ENCODE measurements at regions not wholly inside any gene's neighbourhood (a gene's known extent, or its start where the extent isn't known, plus 50 kb on each side); places are given as distances from the start of the nearest gene placed in this dataset.

DNA sequence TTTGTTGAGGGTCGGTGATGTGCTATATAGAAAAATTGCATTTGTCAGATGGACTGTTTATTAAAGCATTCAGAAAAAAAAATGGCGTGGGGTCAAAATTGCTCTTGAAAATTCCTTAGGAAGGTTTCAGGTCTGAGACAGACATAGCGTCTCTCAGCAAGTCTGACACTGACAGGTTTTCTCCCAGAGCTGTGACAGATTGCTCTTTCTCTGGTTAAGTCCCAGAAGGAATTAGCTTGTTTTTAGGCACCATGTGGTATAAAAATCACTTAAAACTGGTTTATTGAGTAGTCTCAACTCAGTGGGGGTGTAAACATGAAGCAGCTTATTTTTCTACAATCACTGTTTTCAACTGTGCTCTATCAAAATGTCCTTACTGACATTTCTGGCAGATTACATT lies 1379.8 kb downstream of the MAT2B start:
- TF ChIP-seq ARNTL (CRISPR knock-in tag; IDR thresholded peaks at IDR 0.05; ENCODE audit: borderline replicate concordance, low read depth) (no peak), ISL1 (CRISPR knock-in tag; IDR thresholded peaks at IDR 0.05) (no peak), TCF4 (CRISPR knock-in tag; IDR thresholded peaks at IDR 0.05; ENCODE audit: borderline replicate concordance) (no peak), GLIS3 (CRISPR knock-in tag; IDR thresholded peaks at IDR 0.05) (no peak), TOX (CRISPR knock-in tag; IDR thresholded peaks at IDR 0.05; ENCODE audit: borderline replicate concordance) (no peak)
- TF ChIP-seq, protein P1, sequence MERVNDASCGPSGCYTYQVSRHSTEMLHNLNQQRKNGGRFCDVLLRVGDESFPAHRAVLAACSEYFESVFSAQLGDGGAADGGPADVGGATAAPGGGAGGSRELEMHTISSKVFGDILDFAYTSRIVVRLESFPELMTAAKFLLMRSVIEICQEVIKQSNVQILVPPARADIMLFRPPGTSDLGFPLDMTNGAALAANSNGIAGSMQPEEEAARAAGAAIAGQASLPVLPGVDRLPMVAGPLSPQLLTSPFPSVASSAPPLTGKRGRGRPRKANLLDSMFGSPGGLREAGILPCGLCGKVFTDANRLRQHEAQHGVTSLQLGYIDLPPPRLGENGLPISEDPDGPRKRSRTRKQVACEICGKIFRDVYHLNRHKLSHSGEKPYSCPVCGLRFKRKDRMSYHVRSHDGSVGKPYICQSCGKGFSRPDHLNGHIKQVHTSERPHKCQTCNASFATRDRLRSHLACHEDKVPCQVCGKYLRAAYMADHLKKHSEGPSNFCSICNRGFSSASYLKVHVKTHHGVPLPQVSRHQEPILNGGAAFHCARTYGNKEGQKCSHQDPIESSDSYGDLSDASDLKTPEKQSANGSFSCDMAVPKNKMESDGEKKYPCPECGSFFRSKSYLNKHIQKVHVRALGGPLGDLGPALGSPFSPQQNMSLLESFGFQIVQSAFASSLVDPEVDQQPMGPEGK (CRISPR knock-in tag; IDR thresholded peaks at IDR 0.05; ENCODE audit: borderline replicate concordance): no peak
- TF ChIP-seq, protein P2, sequence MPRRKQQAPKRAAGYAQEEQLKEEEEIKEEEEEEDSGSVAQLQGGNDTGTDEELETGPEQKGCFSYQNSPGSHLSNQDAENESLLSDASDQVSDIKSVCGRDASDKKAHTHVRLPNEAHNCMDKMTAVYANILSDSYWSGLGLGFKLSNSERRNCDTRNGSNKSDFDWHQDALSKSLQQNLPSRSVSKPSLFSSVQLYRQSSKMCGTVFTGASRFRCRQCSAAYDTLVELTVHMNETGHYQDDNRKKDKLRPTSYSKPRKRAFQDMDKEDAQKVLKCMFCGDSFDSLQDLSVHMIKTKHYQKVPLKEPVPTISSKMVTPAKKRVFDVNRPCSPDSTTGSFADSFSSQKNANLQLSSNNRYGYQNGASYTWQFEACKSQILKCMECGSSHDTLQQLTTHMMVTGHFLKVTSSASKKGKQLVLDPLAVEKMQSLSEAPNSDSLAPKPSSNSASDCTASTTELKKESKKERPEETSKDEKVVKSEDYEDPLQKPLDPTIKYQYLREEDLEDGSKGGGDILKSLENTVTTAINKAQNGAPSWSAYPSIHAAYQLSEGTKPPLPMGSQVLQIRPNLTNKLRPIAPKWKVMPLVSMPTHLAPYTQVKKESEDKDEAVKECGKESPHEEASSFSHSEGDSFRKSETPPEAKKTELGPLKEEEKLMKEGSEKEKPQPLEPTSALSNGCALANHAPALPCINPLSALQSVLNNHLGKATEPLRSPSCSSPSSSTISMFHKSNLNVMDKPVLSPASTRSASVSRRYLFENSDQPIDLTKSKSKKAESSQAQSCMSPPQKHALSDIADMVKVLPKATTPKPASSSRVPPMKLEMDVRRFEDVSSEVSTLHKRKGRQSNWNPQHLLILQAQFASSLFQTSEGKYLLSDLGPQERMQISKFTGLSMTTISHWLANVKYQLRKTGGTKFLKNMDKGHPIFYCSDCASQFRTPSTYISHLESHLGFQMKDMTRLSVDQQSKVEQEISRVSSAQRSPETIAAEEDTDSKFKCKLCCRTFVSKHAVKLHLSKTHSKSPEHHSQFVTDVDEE (CRISPR knock-in tag; IDR thresholded peaks at IDR 0.05): no peak
- no peak for ATAC-seq

DNA sequence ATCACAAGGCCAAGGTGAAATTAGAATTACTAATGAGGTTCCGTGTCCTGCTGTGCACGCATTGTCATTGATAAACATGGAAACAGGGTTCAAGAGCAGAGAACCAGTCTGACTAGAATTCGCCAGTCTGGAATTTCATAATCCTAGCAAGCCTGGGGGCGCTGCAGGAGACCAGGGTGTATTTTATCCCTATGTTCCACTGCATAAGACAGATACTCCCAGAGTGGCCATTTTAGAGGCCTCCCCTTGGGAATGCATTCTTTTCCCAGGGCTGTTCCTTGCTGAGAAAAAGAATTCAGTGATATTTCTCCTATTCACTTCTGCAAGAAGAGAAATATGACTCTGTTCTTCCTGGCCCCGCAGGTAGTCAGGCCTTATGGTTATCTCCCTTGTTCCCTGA lies 1387.7 kb downstream of the MAT2B start:
- TF ChIP-seq ISL1 (CRISPR knock-in tag; IDR thresholded peaks at IDR 0.05) (no peak), OSR1 (CRISPR knock-in tag; IDR thresholded peaks at IDR 0.05) (no peak), ZFP3 (CRISPR knock-in tag; IDR thresholded peaks at IDR 0.05) (no peak), ZNF70 (CRISPR knock-in tag; IDR thresholded peaks at IDR 0.05) (no peak), ARNTL (CRISPR knock-in tag; IDR thresholded peaks at IDR 0.05; ENCODE audit: borderline replicate concordance, low read depth) (no peak), ZC3H10 (CRISPR knock-in tag; IDR thresholded peaks at IDR 0.05) (no peak)
- TF ChIP-seq, protein P3, sequence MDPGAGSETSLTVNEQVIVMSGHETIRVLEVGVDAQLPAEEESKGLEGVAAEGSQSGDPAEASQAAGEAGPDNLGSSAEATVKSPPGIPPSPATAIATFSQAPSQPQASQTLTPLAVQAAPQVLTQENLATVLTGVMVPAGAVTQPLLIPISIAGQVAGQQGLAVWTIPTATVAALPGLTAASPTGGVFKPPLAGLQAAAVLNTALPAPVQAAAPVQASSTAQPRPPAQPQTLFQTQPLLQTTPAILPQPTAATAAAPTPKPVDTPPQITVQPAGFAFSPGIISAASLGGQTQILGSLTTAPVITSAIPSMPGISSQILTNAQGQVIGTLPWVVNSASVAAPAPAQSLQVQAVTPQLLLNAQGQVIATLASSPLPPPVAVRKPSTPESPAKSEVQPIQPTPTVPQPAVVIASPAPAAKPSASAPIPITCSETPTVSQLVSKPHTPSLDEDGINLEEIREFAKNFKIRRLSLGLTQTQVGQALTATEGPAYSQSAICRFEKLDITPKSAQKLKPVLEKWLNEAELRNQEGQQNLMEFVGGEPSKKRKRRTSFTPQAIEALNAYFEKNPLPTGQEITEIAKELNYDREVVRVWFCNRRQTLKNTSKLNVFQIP (CRISPR knock-in tag; IDR thresholded peaks at IDR 0.05; ENCODE audit: borderline replicate concordance, low read depth): no peak
- no peak for ATAC-seq

DNA sequence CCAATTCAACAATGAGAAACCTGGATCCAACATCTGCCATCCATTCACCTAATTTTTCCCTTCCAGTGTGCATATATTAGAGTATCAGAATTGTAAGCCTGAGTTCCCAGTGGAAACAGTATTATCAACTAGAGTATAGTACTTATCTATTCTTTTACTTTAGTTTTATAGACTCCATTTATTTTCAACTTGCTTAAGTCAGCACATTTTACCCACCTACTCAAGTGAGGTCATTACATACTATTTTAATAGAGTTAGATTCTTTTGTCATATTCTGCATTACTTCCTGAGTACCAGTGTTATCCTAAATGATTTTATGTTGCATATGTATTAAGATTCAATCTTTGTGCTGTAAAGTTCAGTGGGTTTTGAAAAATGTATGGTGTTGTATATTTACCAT lies 1393.3 kb downstream of the MAT2B start:
- no peak for TF ChIP-seq ZNF70 (CRISPR knock-in tag; IDR thresholded peaks at IDR 0.05)
- no peak for TF ChIP-seq ZFP3 (CRISPR knock-in tag; IDR thresholded peaks at IDR 0.05)
- TF ChIP-seq ZC3H10 (CRISPR knock-in tag; IDR thresholded peaks at IDR 0.05): no peak
- no peak for TF ChIP-seq TCF4 (CRISPR knock-in tag; IDR thresholded peaks at IDR 0.05; ENCODE audit: borderline replicate concordance)
- TF ChIP-seq GLIS3 (CRISPR knock-in tag; IDR thresholded peaks at IDR 0.05): no peak
- TF ChIP-seq, protein P4, sequence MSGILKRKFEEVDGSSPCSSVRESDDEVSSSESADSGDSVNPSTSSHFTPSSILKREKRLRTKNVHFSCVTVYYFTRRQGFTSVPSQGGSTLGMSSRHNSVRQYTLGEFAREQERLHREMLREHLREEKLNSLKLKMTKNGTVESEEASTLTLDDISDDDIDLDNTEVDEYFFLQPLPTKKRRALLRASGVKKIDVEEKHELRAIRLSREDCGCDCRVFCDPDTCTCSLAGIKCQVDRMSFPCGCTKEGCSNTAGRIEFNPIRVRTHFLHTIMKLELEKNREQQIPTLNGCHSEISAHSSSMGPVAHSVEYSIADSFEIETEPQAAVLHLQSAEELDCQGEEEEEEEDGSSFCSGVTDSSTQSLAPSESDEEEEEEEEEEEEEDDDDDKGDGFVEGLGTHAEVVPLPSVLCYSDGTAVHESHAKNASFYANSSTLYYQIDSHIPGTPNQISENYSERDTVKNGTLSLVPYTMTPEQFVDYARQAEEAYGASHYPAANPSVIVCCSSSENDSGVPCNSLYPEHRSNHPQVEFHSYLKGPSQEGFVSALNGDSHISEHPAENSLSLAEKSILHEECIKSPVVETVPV (CRISPR knock-in tag; IDR thresholded peaks at IDR 0.05): no peak
- TF ChIP-seq ZNF8 (CRISPR knock-in tag; IDR thresholded peaks at IDR 0.05): no peak
- TF ChIP-seq, protein P1 (CRISPR knock-in tag; IDR thresholded peaks at IDR 0.05; ENCODE audit: borderline replicate concordance): no peak
- TF ChIP-seq, protein P2 (CRISPR knock-in tag; IDR thresholded peaks at IDR 0.05): no peak
- TF ChIP-seq ZNF565 (CRISPR knock-in tag; conservative IDR thresholded peaks at IDR 0.05; ENCODE audit: low read depth): no peak
- TF ChIP-seq ESRRG (CRISPR knock-in tag; IDR thresholded peaks at IDR 0.05): no peak
- TF ChIP-seq TOX (CRISPR knock-in tag; IDR thresholded peaks at IDR 0.05; ENCODE audit: borderline replicate concordance): no peak
- TF ChIP-seq PPARA (CRISPR knock-in tag; IDR thresholded peaks at IDR 0.05; ENCODE audit: borderline replicate concordance): no peak
- TF ChIP-seq, protein P5, sequence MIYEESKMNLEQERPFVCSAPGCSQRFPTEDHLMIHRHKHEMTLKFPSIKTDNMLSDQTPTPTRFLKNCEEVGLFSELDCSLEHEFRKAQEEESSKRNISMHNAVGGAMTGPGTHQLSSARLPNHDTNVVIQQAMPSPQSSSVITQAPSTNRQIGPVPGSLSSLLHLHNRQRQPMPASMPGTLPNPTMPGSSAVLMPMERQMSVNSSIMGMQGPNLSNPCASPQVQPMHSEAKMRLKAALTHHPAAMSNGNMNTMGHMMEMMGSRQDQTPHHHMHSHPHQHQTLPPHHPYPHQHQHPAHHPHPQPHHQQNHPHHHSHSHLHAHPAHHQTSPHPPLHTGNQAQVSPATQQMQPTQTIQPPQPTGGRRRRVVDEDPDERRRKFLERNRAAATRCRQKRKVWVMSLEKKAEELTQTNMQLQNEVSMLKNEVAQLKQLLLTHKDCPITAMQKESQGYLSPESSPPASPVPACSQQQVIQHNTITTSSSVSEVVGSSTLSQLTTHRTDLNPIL (CRISPR knock-in tag; IDR thresholded peaks at IDR 0.05; ENCODE audit: low read depth): no peak
- TF ChIP-seq CSDC2 (CRISPR knock-in tag; IDR thresholded peaks at IDR 0.05): no peak
- no peak for ATAC-seq

All from SK-N-SH treated with all-trans-retinoic acid at 6 μM for 48 hours (cell line).